HepG2 (cell line): ENCODE measurements at regions not wholly inside any gene's neighbourhood (a gene's known extent, or its start where the extent isn't known, plus 50 kb on each side); places are given as distances from the start of the nearest gene placed in this dataset.

Experiments used
- EP300 ChIP-seq, 3 experiments: sonication (generic) in 1 of 3; formaldehyde crosslinking in 1 of 3; IDR thresholded peaks; 2 replicates each; pipeline versions ENCODE4 v1.5.1 to v1.6.1; 2011 to 2020; ENCODE audit warnings: low read depth in 2 of 3, low read length in 2 of 3, borderline replicate concordance in 1 of 3, improper control_type of control experiment in 1 of 3, mild to moderate bottlenecking in 1 of 3, missing genetic modification reagents in 1 of 3, moderate library complexity in 1 of 3
- FOXP1 ChIP-seq, 2 experiments: fragments of 450-650 bp in 1 of 2; IDR thresholded peaks; 2 replicates each; pipeline ENCODE4 v1.6.1; 2017 to 2018; ENCODE audit warnings: antibody characterized with exemption in 1 of 2
- GPN1 ChIP-seq: sonication (generic); formaldehyde crosslinking; IDR thresholded peaks from 2 replicates; pipeline ENCODE4 v1.5.1; 2020; ENCODE audit warnings: missing genetic modification reagents, borderline replicate concordance
- MXI1 ChIP-seq: IDR thresholded peaks from 3 replicates; pipeline ENCODE4 v1.6.1; 2012; ENCODE audit warnings: low read depth, low read length, inconsistent platforms, borderline replicate concordance
- NFYB ChIP-seq: sonication (generic); formaldehyde crosslinking; IDR thresholded peaks from 2 replicates; pipeline ENCODE4 v1.4.0; 2020; ENCODE audit warnings: missing genetic modification reagents
- RXRA ChIP-seq: sonication (generic); formaldehyde crosslinking; IDR thresholded peaks from 2 replicates; pipeline ENCODE4 v1.5.1; 2020; ENCODE audit warnings: missing genetic modification reagents
- SP2 ChIP-seq: sonication (generic); formaldehyde crosslinking; IDR thresholded peaks from 2 replicates; pipeline ENCODE4 v1.5.1; 2020; ENCODE audit warnings: mild to moderate bottlenecking, missing genetic modification reagents
- YY1 ChIP-seq: IDR thresholded peaks from 2 replicates; pipeline ENCODE4 v1.6.1; 2011; ENCODE audit warnings: low read length, low read depth, moderate library complexity, mild to moderate bottlenecking; ENCODE audit not compliant: insufficient read depth, insufficient replicate concordance
- ZNF225 ChIP-seq: sonication (generic); formaldehyde crosslinking; IDR thresholded peaks from 2 replicates; pipeline ENCODE4 v1.4.0; 2020; ENCODE audit warnings: mild to moderate bottlenecking, missing genetic modification reagents
- ZNF235 ChIP-seq: sonication (generic); formaldehyde crosslinking; IDR thresholded peaks from 2 replicates; pipeline ENCODE4 v1.8.1; 2023; ENCODE audit warnings: mild to moderate bottlenecking, missing genetic modification reagents, borderline replicate concordance
- ZNF703 ChIP-seq: sonication (generic); formaldehyde crosslinking; IDR thresholded peaks from 2 replicates; pipeline ENCODE4 v1.5.1; 2020; ENCODE audit warnings: missing genetic modification reagents, mild to moderate bottlenecking, moderate library complexity, borderline replicate concordance
- TF ChIP-seq, protein P1 (sequence below): sonication (generic); formaldehyde crosslinking; IDR thresholded peaks from 2 replicates; pipeline ENCODE4 v1.8.1; 2023; ENCODE audit warnings: mild to moderate bottlenecking, missing genetic modification reagents
- TF ChIP-seq, protein P2 (sequence below), 2 experiments: fragments of 450-650 bp in 1 of 2; sonication (generic) in 1 of 2; formaldehyde crosslinking in 1 of 2; IDR thresholded peaks; 2 replicates each; pipeline versions ENCODE4 v1.6.1 to v1.8.0; 2016 to 2022; ENCODE audit warnings: antibody characterized with exemption in 1 of 2, mild to moderate bottlenecking in 1 of 2, missing genetic modification reagents in 1 of 2

DNA sequence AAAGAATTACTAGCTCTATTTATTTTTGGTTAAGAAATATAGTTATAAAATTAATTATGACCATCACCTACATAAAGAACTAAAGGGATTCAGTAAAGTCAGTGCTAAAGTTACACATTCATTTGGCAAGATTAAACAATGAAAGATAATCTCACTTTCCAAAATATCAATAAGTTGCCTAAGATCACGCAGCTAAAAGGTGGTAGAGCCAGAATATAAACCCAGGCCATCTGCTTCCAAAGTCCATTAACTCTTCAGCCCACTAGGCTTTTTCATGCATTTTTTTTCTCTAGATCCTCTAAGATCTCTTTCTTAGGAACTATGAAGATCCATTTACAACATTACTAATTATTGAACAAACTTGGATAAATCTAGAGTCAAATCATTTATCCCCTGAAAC is 66.6 kb upstream of the RND3 start:
- TF ChIP-seq FOXP1 (IDR thresholded peaks at IDR 0.05) (no peak), FOXP1 (CRISPR knock-in tag; IDR thresholded peaks at IDR 0.05) (no peak), MXI1 (no peak), YY1 (no peak), EP300 (IDR thresholded peaks at IDR 0.05; ENCODE audit: low read depth in 2 of 2, low read length in 2 of 2) (no peak), EP300 (CRISPR knock-in tag; IDR thresholded peaks at IDR 0.05; ENCODE audit: borderline replicate concordance) (no peak), NFYB (CRISPR knock-in tag) (no peak), ZNF225 (CRISPR knock-in tag) (no peak), GPN1 (CRISPR knock-in tag) (no peak), SP2 (CRISPR knock-in tag) (no peak), ZNF703 (no peak), RXRA (CRISPR knock-in tag) (no peak), ZNF235 (no peak)
- TF ChIP-seq, protein P1, sequence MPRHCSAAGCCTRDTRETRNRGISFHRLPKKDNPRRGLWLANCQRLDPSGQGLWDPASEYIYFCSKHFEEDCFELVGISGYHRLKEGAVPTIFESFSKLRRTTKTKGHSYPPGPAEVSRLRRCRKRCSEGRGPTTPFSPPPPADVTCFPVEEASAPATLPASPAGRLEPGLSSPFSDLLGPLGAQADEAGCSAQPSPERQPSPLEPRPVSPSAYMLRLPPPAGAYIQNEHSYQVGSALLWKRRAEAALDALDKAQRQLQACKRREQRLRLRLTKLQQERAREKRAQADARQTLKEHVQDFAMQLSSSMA (CRISPR knock-in tag), result no peak
- TF ChIP-seq, protein P2, sequence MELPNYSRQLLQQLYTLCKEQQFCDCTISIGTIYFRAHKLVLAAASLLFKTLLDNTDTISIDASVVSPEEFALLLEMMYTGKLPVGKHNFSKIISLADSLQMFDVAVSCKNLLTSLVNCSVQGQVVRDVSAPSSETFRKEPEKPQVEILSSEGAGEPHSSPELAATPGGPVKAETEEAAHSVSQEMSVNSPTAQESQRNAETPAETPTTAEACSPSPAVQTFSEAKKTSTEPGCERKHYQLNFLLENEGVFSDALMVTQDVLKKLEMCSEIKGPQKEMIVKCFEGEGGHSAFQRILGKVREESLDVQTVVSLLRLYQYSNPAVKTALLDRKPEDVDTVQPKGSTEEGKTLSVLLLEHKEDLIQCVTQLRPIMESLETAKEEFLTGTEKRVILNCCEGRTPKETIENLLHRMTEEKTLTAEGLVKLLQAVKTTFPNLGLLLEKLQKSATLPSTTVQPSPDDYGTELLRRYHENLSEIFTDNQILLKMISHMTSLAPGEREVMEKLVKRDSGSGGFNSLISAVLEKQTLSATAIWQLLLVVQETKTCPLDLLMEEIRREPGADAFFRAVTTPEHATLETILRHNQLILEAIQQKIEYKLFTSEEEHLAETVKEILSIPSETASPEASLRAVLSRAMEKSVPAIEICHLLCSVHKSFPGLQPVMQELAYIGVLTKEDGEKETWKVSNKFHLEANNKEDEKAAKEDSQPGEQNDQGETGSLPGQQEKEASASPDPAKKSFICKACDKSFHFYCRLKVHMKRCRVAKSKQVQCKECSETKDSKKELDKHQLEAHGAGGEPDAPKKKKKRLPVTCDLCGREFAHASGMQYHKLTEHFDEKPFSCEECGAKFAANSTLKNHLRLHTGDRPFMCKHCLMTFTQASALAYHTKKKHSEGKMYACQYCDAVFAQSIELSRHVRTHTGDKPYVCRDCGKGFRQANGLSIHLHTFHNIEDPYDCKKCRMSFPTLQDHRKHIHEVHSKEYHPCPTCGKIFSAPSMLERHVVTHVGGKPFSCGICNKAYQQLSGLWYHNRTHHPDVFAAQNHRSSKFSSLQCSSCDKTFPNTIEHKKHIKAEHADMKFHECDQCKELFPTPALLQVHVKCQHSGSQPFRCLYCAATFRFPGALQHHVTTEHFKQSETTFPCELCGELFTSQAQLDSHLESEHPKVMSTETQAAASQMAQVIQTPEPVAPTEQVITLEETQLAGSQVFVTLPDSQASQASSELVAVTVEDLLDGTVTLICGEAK (IDR thresholded peaks at IDR 0.05), result no peak
- TF ChIP-seq, protein P2 (CRISPR knock-in tag; IDR thresholded peaks at IDR 0.05), result no peak
